GM21737 (cell line): ENCODE measurements at regions not wholly inside any gene's neighbourhood (a gene's known extent, or its start where the extent isn't known, plus 50 kb on each side); places are given as distances from the start of the nearest gene placed in this dataset.

Source experiments
- ATAC-seq: cut with Tn5 transposase; IDR thresholded peaks from one replicate; pipeline ENCODE4 v1.9.1; 2021; ENCODE audit warnings: mild to moderate bottlenecking, moderate library complexity; ENCODE audit not compliant: unreplicated experiment

DNA sequence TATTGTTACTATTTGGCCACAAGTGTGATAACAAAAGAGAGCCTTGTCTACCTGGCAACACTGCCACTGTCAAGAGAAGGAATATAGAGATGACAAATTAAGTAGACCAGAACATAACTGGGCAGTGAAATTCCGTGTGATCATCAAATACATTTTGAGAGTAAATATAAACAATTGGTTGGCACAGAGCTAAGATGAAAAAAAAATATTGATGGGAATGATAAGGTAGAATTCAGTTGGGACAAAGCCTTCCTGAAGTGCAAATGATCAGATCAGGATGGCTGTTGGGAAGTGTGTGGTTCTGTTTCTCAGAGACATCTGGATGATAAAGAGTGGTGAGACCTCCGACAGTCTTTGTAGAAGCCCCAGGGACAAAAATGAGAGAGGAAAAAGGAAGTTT, 205.5 kb upstream of the CAMK1G start:
- no peak for ATAC-seq

GRCh38 chr1:209379280-209379679, 204.2 kb upstream of the CAMK1G start:
- no peak for ATAC-seq

- ATAC-seq, result no peak
Observed at GRCh38 chr1:209380420-209380819, 203.1 kb upstream of the CAMK1G start.

- no peak for ATAC-seq
Observed at GRCh38 chr1:209382231-209383100, 201.0 kb upstream of the CAMK1G start.

DNA sequence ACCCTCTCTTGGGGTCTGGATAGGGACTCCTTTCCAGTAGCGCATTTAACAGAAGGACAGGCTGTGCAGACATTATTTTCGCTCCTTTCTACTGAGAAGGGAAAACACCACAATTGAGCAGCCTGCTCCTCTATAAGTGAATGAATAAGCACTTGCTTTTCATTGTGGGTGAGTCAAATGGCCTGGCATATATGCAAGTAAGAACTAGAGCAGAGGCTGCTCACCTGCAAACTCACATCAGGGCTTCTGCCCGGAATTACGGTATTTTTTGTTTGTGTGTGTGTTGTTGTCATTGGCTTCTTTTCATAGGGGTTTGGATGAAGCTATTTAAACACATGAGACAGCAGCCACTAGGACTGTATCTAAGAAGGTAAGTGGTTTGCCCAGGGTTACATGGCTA, 200.1 kb upstream of the CAMK1G start:
- no peak for ATAC-seq

- ATAC-seq, result no peak
Observed at GRCh38 chr1:209383907-209384709, 199.4 kb upstream of the CAMK1G start.

DNA sequence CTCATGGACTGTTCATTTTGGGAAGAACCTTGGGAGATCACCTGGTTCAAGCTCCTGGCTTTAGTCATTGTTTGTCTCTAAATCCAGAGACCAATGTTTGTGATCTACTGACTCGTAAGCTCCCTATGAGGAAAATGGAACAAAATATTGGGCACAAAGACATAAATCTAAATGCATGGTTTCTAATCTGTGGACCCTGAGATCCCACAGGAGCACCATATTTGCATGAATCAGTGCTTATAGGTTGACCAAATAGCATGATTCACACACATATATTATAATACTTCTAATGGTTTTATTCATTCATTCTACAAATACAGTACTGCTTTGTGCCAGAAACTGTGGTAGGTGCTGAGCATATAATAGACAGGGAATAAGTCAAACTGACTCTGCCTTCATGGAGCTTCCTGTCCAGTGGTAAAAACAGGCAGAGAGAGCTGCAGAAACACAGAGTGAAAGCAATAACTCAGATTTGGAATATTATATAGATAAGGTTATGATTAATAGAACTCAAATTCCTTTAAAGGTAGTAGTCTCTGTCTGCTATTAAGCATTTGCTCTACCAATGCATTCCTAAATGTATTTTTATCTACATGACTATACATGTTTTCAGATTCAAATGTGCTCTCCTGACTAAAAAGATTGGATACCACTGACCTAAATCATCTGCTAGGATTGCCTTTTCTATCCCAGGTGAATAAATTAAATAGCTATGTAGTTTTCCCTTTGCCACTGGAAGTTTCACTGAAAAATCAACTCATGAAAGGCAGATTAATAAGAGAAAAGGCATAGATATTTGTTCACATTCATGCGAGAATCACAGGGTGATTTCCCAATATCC, 198.6 kb upstream of the CAMK1G start:
- no peak for ATAC-seq

DNA sequence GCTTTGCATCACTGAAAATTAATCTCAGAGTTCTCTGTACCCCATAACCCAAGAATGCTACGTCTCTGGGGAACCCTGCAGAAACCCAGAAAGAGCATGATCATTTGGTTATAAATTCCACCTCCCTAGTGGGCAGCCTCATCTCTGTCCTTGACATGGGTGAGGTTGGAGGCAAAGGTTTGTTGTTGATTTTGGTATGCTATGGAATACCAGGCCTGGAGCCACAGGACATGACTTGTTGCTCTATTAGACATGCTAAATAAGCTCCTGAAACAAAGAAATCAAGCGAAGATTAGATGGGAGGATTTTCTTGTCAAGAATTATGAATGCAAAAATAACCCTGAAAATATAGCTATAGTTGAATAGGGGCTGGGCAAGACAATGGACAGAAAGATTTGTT, 197.4 kb upstream of the CAMK1G start:
- ATAC-seq, result no peak

DNA sequence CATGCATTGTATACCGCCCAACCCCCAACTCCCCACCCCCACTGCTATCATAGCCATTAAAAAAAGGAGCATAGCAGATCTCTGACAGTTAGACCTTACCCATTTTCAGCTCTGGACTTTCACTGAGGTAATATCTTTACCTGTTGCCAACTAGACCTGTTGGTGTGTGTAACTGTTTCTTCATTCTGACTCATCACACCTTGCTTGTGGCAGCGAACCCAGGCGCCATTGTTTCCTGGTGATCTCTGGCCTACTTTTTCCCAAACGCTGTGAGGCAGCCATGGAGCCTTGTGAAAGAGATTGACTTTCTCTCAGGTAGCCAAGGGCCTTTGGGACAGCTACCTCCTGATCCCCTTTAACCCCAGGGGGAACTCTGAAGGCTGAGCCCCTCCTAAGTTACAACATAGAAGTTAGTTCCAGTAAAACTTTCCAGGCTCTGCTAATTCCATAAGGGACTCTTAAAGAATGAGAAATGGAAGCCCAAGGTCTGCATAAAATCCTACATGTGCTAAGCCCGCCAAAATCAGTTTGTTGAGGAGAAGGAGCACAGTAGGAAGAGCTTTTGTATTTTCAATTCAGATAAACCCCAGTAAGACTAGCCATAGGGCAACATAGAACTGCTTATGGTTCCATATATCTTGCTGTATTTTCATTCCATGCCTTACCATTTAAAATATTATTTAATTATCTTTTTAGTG, 196.1 kb upstream of the CAMK1G start:
- no peak for ATAC-seq

- no peak for ATAC-seq
Observed at GRCh38 chr1:209387969-209388329, 195.6 kb upstream of the CAMK1G start.

- ATAC-seq, result no peak
Observed at GRCh38 chr1:209388358-209388757, 195.2 kb upstream of the CAMK1G start.

- ATAC-seq, result no peak
Observed at GRCh38 chr1:209389258-209389657, 194.3 kb upstream of the CAMK1G start.

DNA sequence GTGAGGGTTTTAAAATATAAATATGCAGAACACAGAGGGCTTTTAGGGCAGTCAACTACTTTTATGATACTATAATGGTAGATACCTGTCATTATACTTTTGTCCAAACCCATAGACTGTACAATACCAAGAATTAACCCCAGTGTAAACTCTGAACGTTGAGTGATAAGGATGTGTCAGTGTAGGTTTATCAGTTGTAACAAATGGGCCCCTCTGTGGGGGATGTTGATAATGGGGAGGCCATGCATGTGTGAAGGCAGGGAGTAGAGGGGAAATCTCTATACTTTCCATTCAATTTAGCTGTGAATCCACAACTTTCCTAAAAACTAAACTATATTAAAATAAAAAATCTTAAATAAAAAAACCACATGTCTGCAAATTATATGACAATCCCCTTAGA, 193.5 kb upstream of the CAMK1G start:
- no peak for ATAC-seq

DNA sequence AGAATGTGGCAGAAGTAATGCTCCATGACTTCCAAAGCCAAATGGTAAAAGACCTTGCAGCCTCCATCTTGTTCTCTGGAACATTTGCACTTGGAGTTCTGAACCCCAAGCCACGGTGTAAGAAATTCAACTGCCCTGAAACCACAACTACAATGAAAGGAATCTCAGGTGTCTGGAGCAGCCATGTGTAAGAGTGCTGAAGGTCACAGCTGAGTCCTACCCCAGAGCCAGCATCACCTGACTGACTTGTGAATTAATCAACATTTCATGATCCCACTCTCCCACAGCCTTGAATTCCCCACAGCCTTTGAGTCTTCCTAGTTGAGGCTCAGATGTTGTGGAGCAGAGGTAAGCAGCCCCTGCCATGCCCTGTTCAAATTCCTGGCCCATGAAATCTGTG, 192.8 kb upstream of the CAMK1G start:
- ATAC-seq, result no peak

DNA sequence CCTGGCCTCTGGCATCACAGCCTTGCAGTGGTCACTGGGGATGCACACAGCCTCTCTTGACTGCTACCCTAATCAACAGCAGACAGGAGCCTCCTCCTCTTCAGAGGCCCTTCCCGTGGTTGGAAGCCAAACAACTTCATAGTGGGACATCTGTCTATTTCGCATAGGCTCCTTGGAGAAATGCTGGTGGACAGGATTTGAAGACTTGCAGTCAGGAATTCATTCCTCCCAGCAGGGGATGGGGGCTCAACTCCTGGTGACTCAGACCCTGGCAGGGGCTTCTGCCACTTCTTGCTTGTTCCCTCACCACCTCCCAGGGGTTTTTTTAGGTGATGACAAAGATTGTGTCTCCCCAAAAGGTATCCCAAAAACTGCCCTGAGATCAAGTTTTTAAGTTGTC, 191.7 kb upstream of the CAMK1G start:
- ATAC-seq, result no peak

- ATAC-seq, result no peak
Observed at GRCh38 chr1:209395169-209395568, 188.3 kb upstream of the CAMK1G start.

- ATAC-seq, result no peak
Observed at GRCh38 chr1:209397371-209397770, 186.1 kb upstream of the CAMK1G start.

DNA sequence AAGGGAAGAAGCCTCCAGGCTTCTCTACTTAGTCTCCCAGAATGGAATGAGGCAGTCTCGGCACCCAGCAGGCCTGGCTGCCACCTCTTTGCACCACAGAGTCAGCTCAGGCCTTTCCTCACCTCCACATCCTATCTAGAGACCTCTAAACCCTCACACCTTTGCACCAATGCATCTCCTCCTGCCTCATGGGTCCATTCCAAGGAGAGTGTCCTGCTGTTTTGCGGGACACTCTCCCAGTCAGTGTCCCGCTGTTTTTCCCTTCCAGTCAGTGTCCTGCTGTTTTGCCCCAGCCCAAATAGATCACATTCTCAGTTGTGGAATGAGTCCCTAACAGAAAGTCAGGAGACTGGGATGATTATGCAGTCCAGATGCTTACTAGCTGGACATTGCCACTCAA, 185.6 kb upstream of the CAMK1G start:
- ATAC-seq, result no peak

DNA sequence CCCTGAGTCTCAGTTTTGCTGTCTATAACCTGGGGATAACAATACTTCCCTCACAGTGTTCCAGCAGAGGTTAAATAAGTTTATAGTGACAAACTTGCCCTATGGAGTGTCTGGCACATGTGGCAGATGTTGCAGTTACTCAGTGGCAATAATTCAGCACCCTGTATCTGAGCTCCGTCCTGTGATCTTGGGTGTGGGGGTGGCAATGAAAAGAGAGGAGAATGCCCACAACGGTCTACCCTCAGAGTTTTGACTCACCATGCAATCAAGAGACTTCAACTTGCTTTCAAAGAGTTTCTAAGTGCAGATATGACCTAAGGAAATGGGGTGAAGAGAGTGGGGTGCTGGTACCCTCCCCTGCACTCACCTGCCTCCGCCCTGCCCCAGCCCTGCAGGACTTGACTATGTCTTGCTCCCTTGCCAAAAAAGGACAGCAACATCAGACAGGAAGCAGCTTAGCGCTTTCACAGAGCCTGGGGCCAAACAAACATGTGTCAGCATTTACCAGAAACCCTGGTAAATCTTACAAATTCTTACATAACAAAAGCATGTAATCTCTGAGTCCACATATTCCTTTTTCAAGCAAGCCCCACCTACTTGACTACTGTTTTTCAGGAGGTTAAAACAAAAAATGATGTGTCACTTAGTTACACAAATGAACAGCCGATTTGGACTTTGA, 185.1 kb upstream of the CAMK1G start:
- no peak for ATAC-seq

- ATAC-seq, result no peak
Observed at GRCh38 chr1:209399800-209400199, 183.7 kb upstream of the CAMK1G start.
